ENCODE measurements at regions not wholly inside any gene's neighbourhood (a gene's known extent, or its start where the extent isn't known, plus 50 kb on each side); places are given as distances from the start of the nearest gene placed in this dataset.

- FAIRE-seq: no peak
These were observed 198.4 kb upstream of the RASA1 start for GRCh38 chr5:87069311-87069710.

GRCh38 chr5:87069974-87070608 is 197.6 kb upstream of the RASA1 start:
- FAIRE-seq: no peak

- FAIRE-seq: no peak
These were observed 193.6 kb upstream of the RASA1 start for GRCh38 chr5:87074072-87074471.

- no peak for FAIRE-seq
These were observed 192.6 kb upstream of the RASA1 start for GRCh38 chr5:87074934-87075541.

- FAIRE-seq: no peak
These were observed 191.3 kb upstream of the RASA1 start for GRCh38 chr5:87076411-87076810.

GRCh38 chr5:87076931-87077330 is 190.8 kb upstream of the RASA1 start:
- FAIRE-seq: no peak

- no peak for FAIRE-seq
These were observed 188.5 kb upstream of the RASA1 start for GRCh38 chr5:87079219-87079618.

- peak; percentile 51 for FAIRE-seq
These were observed 186.7 kb upstream of the RASA1 start for GRCh38 chr5:87081016-87081415.

- no peak for FAIRE-seq
These were observed 185.9 kb upstream of the RASA1 start for GRCh38 chr5:87081511-87082372.

GRCh38 chr5:87094347-87094746 is 173.3 kb upstream of the RASA1 start:
- no peak for FAIRE-seq

GRCh38 chr5:87094833-87095232 is 172.8 kb upstream of the RASA1 start:
- no peak for FAIRE-seq

- FAIRE-seq: no peak
These were observed 171.9 kb upstream of the RASA1 start for GRCh38 chr5:87095787-87096186.

GRCh38 chr5:87097664-87098063 is 170.0 kb upstream of the RASA1 start:
- FAIRE-seq: no peak

- FAIRE-seq: no peak
These were observed 168.3 kb upstream of the RASA1 start for GRCh38 chr5:87099291-87099839.

- FAIRE-seq: no peak
These were observed 167.7 kb upstream of the RASA1 start for GRCh38 chr5:87099968-87100367.

GRCh38 chr5:87101321-87101720 is 166.4 kb upstream of the RASA1 start:
- FAIRE-seq: no peak

- FAIRE-seq: no peak
These were observed 164.8 kb upstream of the RASA1 start for GRCh38 chr5:87102841-87103240.

- FAIRE-seq: no peak
These were observed 163.9 kb upstream of the RASA1 start for GRCh38 chr5:87103616-87104287.

- no peak for FAIRE-seq
These were observed 162.1 kb upstream of the RASA1 start for GRCh38 chr5:87105577-87105976.

GRCh38 chr5:87109746-87110145 is 157.9 kb upstream of the RASA1 start:
- FAIRE-seq: no peak

GRCh38 chr5:87110721-87111120 is 157.0 kb upstream of the RASA1 start:
- no peak for FAIRE-seq

- FAIRE-seq: no peak
These were observed 153.8 kb upstream of the RASA1 start for GRCh38 chr5:87113861-87114260.

- FAIRE-seq: no peak
These were observed 153.1 kb upstream of the RASA1 start for GRCh38 chr5:87114631-87115030.
